ENCODE measurements at regions not wholly inside any gene's neighbourhood (a gene's known extent, or its start where the extent isn't known, plus 50 kb on each side); places are given as distances from the start of the nearest gene placed in this dataset.

GRCh38 chr10:94192974-94193373 is 169.8 kb downstream of the NOC3L start:
- TF ChIP-seq CEBPB (IDR thresholded peaks at IDR 0.05): no peak
- TF ChIP-seq HOXB13 (CRISPR knock-in tag; IDR thresholded peaks at IDR 0.05; ENCODE audit: low read depth): no peak
- TF ChIP-seq CBX2 (IDR thresholded peaks at IDR 0.05; ENCODE audit: borderline replicate concordance, low read depth): no peak
- TF ChIP-seq HMGXB4 (CRISPR knock-in tag; IDR thresholded peaks at IDR 0.05; ENCODE audit: borderline replicate concordance): no peak
- TF ChIP-seq EHMT2 (IDR thresholded peaks at IDR 0.05; ENCODE audit: low read depth): no peak
- no peak for TF ChIP-seq CHD2 (IDR thresholded peaks at IDR 0.05; ENCODE audit: low read length, partially characterized antibody)
- no peak for TF ChIP-seq EP300 (IDR thresholded peaks at IDR 0.05)
- no peak for TF ChIP-seq ZNF302 (CRISPR knock-in tag; IDR thresholded peaks at IDR 0.05)
- TF ChIP-seq MAFK (IDR thresholded peaks at IDR 0.05; ENCODE audit: partially characterized antibody): no peak
- no peak for TF ChIP-seq ZFP36 (IDR thresholded peaks at IDR 0.05; ENCODE audit: borderline replicate concordance, partially characterized antibody)
- no peak for TF ChIP-seq E2F6 (IDR thresholded peaks at IDR 0.05; ENCODE audit: borderline replicate concordance, low read depth)
- no peak for TF ChIP-seq JUNB (IDR thresholded peaks at IDR 0.05)
- no peak for TF ChIP-seq HOXA7 (CRISPR knock-in tag; IDR thresholded peaks at IDR 0.05)
- TF ChIP-seq KDM5A (IDR thresholded peaks at IDR 0.05): no peak
- TF ChIP-seq HDAC2 (IDR thresholded peaks at IDR 0.05): no peak
- no peak for TF ChIP-seq RCOR1 (IDR thresholded peaks at IDR 0.05; ENCODE audit: low read depth, low read length)
- TF ChIP-seq CHD4 (IDR thresholded peaks at IDR 0.05; ENCODE audit: borderline replicate concordance): no peak
- TF ChIP-seq FOSL2 (IDR thresholded peaks at IDR 0.05): no peak
- no peak for TF ChIP-seq FOSL2 (CRISPR knock-in tag; IDR thresholded peaks at IDR 0.05)
- FAIRE-seq: no peak
- ATAC-seq: peak in 1 of 2 experiments; percentile 43; a peak in 2 of 6 replicates
- Histone ChIP-seq H3K9me3 (no peaks in the 10 kb centered on the region), H3K4me3 (no peak overlapping the region), H3K4me1 (peaks cover 18% of the 10 kb centered on the region), H3K4me2 (peak overlapping the region; percentile 49), H3K27ac (no peak overlapping the region; a peak in 1 of 6 replicates)
- ChIA-PET CTCF (interaction anchor here (0.6 to 2.7 kb wide), 6 partner anchors 14 to 309 kb away, joined by 3 to 9 read pairs (median 4); no protein-coding TSS in a partner anchor), POLR2A (no interaction called here)
- WGBS (ENCODE audit: missing lambda C conversion rate): 73% methylated on average over 1 of the region's 1 CpG
- no peak for DNase-seq (ENCODE audit: low read depth in 1 of 2, low spot score in 1 of 2)

- ChIA-PET POLR2A (no interaction called here), CTCF (interaction anchor here (1.1 to 2.7 kb wide), 5 partner anchors 15 to 277 kb away, joined by 3 to 9 read pairs (median 4); no protein-coding TSS in a partner anchor)
- Histone ChIP-seq H3K4me2 (peak overlapping the region; percentile 49), H3K27ac (peak overlapping the region in 1 of 2 experiments; percentile 4; a peak in 1 of 6 replicates), H3K4me1 (peaks cover 18% of the 10 kb centered on the region), H3K4me3 (no peak overlapping the region), H3K9me3 (no peaks in the 10 kb centered on the region)
- TF ChIP-seq RNF2 (IDR thresholded peaks at IDR 0.05; ENCODE audit: borderline replicate concordance, low read depth): no peak
- TF ChIP-seq RAD21 (conservative IDR thresholded peaks at IDR 0.05 in 1 of 2, IDR thresholded peaks at IDR 0.05 in 1 of 2): no peak
- no peak for TF ChIP-seq NR3C1 (IDR thresholded peaks at IDR 0.05)
- TF ChIP-seq CBX2 (IDR thresholded peaks at IDR 0.05; ENCODE audit: borderline replicate concordance, low read depth): no peak
- TF ChIP-seq CHD4 (IDR thresholded peaks at IDR 0.05; ENCODE audit: borderline replicate concordance): no peak
- TF ChIP-seq HOXA7 (CRISPR knock-in tag; IDR thresholded peaks at IDR 0.05): no peak
- no peak for TF ChIP-seq HOXB5 (CRISPR knock-in tag; IDR thresholded peaks at IDR 0.05)
- ATAC-seq (peak in 1 of 2 experiments; percentile 53; a peak in 2 of 6 replicates), DNase-seq (ENCODE audit: low read depth in 1 of 2, low spot score in 1 of 2) (no peak), FAIRE-seq (no peak)
- WGBS (ENCODE audit: missing lambda C conversion rate): 56% methylated on average over 4 of the region's 4 CpGs
Measured at GRCh38 chr10:94193466-94193924, 169.2 kb downstream of the NOC3L start.

Data from A549 (cell line).